ENCODE measurements at regions not wholly inside any gene's neighbourhood (a gene's known extent, or its start where the extent isn't known, plus 50 kb on each side); places are given as distances from the start of the nearest gene placed in this dataset.
A peak's percentile ranks its signal among the peaks of the same experiment; 100 is the strongest.
"Not testable (repeated sequence)": the region's sequence is repeated elsewhere in the genome, so short reads cannot be mapped to it uniquely, and the experiment has no call there.

DNA sequence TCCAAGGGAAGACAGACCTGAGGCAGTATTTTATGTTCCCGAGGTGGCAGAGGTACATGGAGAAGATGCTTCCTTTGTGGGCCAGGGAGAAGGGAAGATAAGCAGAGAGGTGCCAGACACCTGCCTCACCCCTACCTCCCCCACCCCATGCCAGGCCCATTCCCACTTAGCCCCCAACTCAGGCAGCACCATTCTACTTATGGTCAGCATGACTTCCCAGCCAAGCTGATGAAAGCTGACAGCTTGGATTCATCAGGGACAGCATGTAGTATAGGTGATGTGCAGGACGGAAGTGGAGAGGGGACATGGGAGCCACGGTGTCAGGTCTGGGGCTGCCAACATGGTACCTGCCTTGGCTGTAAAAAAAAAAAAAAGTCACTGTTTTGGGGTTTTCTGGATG lies 57.5 kb upstream of the CSPG4 start:
- Mint-ChIP-seq H3K4me1 (peaks cover 21% of the 10 kb centered on the region), H3K9me3 (no peaks in the 10 kb centered on the region), H3K36me3 (ENCODE audit: low read depth) (no peaks in the 10 kb centered on the region), H3K27ac (ENCODE audit: unreplicated experiment) (no peak overlapping the region), H3K27me3 (ENCODE audit: low read depth) (no peaks in the 10 kb centered on the region), H3K4me3 (no peak overlapping the region)
- DNase-seq (ENCODE audit: low read depth, low spot score), result no peak
- no peak for TF ChIP-seq CTCF (conservative IDR thresholded peaks at IDR 0.05)

DNA sequence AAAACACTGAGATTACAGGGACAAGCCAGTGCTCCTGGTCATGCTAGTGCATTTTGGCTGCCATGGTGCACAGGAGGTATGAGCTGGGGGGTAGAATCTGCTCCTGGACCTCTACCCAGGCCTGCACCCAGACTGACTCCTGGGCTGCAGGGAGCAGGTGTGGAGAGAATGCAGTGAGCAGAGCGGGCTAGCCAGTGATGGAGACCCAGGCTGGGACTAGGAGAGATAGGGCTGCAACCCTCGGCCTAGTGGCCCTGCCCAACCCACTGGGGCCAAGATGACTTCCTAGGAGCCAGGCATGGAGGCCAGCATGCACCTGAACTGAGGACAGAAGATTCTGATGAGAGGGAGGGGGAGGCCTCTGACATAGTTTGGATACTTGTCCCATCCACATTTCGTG lies 55.9 kb upstream of the CSPG4 start:
- not testable (repeated sequence) for H3K9me3 Mint-ChIP-seq; H3K4me3 Mint-ChIP-seq; DNase-seq (ENCODE audit: low read depth, low spot score); H3K27me3 Mint-ChIP-seq (ENCODE audit: low read depth); H3K36me3 Mint-ChIP-seq (ENCODE audit: low read depth)
- peak overlapping the region; percentile 27 for H3K27ac Mint-ChIP-seq (ENCODE audit: unreplicated experiment)
- H3K4me1 Mint-ChIP-seq, result peaks cover 21% of the 10 kb centered on the region

DNA sequence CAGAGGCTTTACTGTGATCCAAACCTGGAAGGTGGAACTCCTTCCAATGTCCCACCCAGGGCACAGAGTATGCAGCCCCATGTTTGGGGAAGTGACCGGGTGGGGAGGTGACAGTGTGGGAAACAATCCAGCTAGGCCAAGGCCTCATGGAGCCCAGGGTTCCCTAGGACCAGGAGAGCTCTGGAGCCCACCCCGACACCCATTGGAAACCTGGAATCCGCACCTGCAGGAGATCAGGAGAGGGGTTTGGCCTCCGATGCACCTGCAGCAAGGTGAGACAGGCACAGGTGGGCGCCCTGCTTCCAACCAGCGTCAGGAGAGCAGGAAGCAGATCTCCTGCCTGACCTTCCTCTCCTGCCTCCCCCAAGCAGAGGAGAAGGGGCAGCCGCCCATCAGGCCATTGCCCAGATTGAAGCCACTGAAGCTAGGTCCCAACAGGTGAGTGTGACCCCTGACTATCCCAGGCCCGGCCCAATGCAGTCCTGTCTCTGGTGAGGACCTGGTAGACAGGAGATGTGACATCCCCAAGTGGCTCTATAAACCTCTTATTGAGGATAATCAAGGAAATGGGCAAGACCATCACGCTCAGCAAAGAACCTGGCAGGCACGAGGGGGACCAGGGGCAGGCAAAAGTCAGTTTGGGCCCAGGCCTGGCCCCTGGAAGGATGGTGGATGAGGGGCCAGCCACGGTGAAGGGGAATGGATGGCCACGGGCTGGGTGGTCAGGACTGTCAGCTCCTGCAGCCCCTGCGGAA lies 53.1 kb upstream of the CSPG4 start:
- DNase-seq (ENCODE audit: low read depth, low spot score); H3K27me3 Mint-ChIP-seq (ENCODE audit: low read depth); H3K36me3 Mint-ChIP-seq (ENCODE audit: low read depth); H3K27ac Mint-ChIP-seq (ENCODE audit: unreplicated experiment); H3K4me3 Mint-ChIP-seq; H3K9me3 Mint-ChIP-seq: not testable (repeated sequence)
- H3K4me1 Mint-ChIP-seq, result peaks cover 11% of the 10 kb centered on the region

DNA sequence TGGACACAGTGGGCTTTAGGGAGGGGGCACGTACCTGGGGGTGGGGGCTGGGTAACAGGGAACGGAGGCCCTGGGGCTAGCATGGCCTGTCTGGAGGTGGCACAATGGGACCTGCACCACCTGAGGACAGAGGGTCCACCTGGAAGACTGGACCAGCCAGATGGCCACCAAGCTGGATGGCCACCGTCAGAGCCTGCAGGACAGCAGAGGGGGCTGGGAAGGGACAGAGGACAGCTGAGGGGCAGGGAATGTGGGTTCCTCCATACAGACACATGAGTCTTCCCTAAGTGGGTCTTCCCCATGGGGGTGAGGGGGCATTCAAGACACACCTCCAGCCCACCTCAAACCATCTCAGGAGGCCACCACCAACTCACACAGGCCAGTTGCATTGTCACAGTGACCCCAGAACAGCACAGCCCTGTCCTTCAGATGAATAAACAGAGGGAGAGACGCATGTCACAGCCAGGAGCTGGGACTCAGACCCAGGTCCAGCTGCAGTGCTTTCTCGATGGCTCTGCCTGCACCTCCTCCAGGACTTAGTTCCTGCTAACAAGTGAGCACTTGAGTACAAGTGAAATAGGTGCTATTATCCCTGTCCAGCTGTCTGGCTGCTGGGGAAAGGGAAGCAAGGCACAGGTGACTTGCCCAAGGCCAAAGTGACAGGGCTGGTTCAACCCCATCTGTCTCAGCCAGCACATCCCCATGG lies 52.4 kb upstream of the CSPG4 start:
- not testable (repeated sequence) for DNase-seq (ENCODE audit: low read depth, low spot score); H3K4me3 Mint-ChIP-seq; H3K27me3 Mint-ChIP-seq (ENCODE audit: low read depth); H3K36me3 Mint-ChIP-seq (ENCODE audit: low read depth); H3K9me3 Mint-ChIP-seq; H3K4me1 Mint-ChIP-seq
- peak overlapping the region; percentile 27 for H3K27ac Mint-ChIP-seq (ENCODE audit: unreplicated experiment)

DNA sequence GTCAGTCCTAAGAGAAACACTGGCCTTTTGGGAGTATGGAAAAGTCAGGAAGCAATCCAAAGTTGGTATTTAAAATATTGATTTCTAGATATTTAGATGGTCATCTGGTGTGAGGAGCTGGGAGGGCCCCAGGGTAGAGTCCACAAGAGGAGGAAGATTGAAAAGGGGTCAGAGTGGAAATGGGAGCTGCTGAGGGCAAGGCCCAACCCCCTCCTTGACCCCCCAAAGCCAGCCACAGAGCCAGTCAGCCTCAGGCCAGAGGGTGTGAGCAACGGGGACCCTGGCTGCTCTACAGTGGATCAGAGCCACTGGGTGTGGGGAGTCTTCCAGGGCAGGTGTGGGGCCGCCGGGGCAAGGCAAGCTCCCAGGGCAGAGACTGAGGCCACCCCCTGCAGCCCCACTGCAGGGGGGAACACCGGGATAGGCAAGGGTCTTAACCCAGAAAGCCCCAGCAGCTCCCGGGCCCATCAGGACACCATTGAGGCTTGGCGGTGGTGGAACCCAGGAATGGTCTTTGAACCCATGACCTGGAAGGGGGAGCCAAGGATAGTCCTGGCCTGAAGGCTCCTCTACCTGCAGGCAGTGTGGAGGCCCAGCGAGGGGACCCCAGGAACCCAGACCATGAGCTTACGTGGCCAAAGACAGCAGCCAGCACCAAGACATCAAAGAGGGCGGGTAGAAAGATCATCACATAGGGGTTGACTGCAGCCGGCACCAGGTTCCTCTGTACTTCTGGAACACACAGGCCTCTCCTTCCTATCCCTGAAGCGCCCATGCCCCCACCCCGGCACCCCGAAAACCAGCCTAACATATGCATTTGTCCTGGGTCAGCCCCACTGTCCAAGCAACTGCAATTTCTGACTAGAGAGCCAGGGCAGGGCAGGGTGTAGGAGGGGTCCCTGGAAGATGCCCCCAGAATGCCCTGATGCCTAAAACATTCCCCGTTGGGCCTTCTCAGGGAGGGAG lies 51.3 kb upstream of the CSPG4 start:
- H3K4me3 Mint-ChIP-seq; H3K27ac Mint-ChIP-seq (ENCODE audit: unreplicated experiment); H3K9me3 Mint-ChIP-seq; DNase-seq (ENCODE audit: low read depth, low spot score); H3K27me3 Mint-ChIP-seq (ENCODE audit: low read depth); H3K36me3 Mint-ChIP-seq (ENCODE audit: low read depth): not testable (repeated sequence)
- H3K4me1 Mint-ChIP-seq, result peaks cover 18% of the 10 kb centered on the region

GRCh38 chr15:75763137-75763611 lies 50.5 kb upstream of the CSPG4 start:
- no peaks in the 10 kb centered on the region for H3K27me3 Mint-ChIP-seq (ENCODE audit: low read depth)
- H3K9me3 Mint-ChIP-seq, result no peaks in the 10 kb centered on the region
- no peak for TF ChIP-seq CTCF (conservative IDR thresholded peaks at IDR 0.05)
- peaks cover 24% of the 10 kb centered on the region for H3K4me1 Mint-ChIP-seq
- H3K27ac Mint-ChIP-seq (ENCODE audit: unreplicated experiment), result no peak overlapping the region
- no peak for DNase-seq (ENCODE audit: low read depth, low spot score)
- no peak overlapping the region for H3K4me3 Mint-ChIP-seq
- no peaks in the 10 kb centered on the region for H3K36me3 Mint-ChIP-seq (ENCODE audit: low read depth)

All from neural crest cell (in vitro differentiated cells).